H1 (cell line): ENCODE measurements at regions not wholly inside any gene's neighbourhood (a gene's known extent, or its start where the extent isn't known, plus 50 kb on each side); places are given as distances from the start of the nearest gene placed in this dataset.

Experiments
- ATF2 ChIP-seq: IDR thresholded peaks from 2 replicates; pipeline ENCODE4 v1.6.1; 2012; ENCODE audit warnings: low read length, inconsistent platforms
- CBX8 ChIP-seq: fragments of 300-800, 300-1000 bp; sonication (generic); IDR thresholded peaks from 2 replicates; pipeline ENCODE4 v1.7.1; 2016; ENCODE audit warnings: low read depth, low read length, borderline replicate concordance
- CHD7 ChIP-seq: fragments of 300-600 bp; sonication (generic); IDR thresholded peaks from 2 replicates; pipeline ENCODE4 v1.7.1; 2012; ENCODE audit warnings: low read length, moderate library complexity, mild to moderate bottlenecking, inconsistent platforms; ENCODE audit not compliant: insufficient replicate concordance
- EZH2 ChIP-seq: fragments of 200-600 bp; sonication (generic); IDR thresholded peaks from 2 replicates; pipeline ENCODE4 v1.7.1; 2012; ENCODE audit warnings: low read depth, mild to moderate bottlenecking, moderate library complexity, low read length, inconsistent platforms; ENCODE audit not compliant: severe bottlenecking
- FOSL1 ChIP-seq: IDR thresholded peaks from 2 replicates; pipeline ENCODE4 v1.6.1; 2011; ENCODE audit warnings: mild to moderate bottlenecking, low read depth, low read length, moderate library complexity; ENCODE audit not compliant: insufficient read depth
- NRF1 ChIP-seq: IDR thresholded peaks from 2 replicates; pipeline ENCODE4 v1.6.1; 2011; ENCODE audit warnings: mild to moderate bottlenecking, low read depth, low read length, improper control_type of control experiment
- POU5F1 ChIP-seq: IDR thresholded peaks from 2 replicates; pipeline ENCODE4 v1.6.1; 2011; ENCODE audit warnings: low read depth, mild to moderate bottlenecking, low read length, moderate library complexity

GRCh38 chr6:154673919-154674318, 59.3 kb upstream of the SCAF8 start (continued):
- no peak for TF ChIP-seq ATF2
- no peak for TF ChIP-seq FOSL1
- TF ChIP-seq CHD7, result no peak
- TF ChIP-seq EZH2, result no peak
- no peak for TF ChIP-seq POU5F1
- no peak for TF ChIP-seq NRF1
- no peak for TF ChIP-seq CBX8
